Tongue (tissue), 1 donor: ENCODE measurements at regions not wholly inside any gene's neighbourhood (a gene's known extent, or its start where the extent isn't known, plus 50 kb on each side); places are given as distances from the start of the nearest gene placed in this dataset.

Experiments
- DNase-seq: peaks from one replicate; pipeline ENCODE4 v3.0.0-alpha.2; 2015

GRCh38 chr10:28926932-28927331, 249.6 kb downstream of the BAMBI start:
- no peak for DNase-seq

DNA sequence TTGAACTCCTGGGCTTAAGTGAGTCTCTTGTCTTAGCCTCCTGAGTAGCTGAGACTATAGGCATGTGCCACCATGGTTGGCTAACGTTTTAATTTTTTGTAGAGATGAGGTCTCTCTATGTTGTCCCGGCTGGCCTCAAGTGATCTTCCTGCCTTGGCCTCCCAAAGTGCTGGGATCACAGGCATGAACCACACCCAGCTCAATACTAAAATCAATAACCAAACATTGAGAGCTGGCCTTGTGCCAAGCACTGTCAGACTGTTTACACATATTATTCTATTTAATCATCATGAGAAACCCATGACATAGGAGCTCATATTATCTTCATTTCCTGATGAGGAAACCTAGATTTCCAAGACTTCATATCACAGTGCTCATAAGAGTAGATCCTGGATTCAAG, 251.2 kb downstream of the BAMBI start:
- DNase-seq = no peak

GRCh38 chr10:28929942-28930341, 252.6 kb downstream of the BAMBI start:
- DNase-seq = no peak

- no peak for DNase-seq
These were observed 253.5 kb downstream of the BAMBI start for GRCh38 chr10:28930514-28931495.

- no peak for DNase-seq
These were observed 257.7 kb downstream of the BAMBI start for GRCh38 chr10:28935061-28935460.

GRCh38 chr10:28937959-28938358, 260.6 kb downstream of the BAMBI start:
- DNase-seq = no peak

DNA sequence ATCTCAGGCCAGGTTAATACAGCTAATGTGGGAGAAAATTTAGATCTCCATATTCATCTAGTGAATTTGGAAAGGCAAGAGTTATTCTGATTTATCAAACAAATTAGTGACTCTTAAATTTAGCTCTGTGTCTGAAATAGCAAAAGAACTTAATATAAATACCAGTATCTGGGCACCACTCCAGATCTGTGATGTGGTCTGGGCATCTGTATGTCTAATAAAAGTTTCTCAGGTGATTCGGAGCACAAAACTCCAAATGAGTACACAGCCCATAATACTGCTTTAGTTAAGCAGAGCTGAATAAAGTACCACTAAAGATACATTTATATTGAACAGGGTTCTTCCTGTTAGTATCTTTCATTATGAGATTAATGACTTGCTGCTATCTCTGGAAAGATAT, 261.4 kb downstream of the BAMBI start:
- DNase-seq = no peak

- peak; percentile 82 for DNase-seq
These were observed 262.2 kb downstream of the BAMBI start for GRCh38 chr10:28939281-28940157.

DNA sequence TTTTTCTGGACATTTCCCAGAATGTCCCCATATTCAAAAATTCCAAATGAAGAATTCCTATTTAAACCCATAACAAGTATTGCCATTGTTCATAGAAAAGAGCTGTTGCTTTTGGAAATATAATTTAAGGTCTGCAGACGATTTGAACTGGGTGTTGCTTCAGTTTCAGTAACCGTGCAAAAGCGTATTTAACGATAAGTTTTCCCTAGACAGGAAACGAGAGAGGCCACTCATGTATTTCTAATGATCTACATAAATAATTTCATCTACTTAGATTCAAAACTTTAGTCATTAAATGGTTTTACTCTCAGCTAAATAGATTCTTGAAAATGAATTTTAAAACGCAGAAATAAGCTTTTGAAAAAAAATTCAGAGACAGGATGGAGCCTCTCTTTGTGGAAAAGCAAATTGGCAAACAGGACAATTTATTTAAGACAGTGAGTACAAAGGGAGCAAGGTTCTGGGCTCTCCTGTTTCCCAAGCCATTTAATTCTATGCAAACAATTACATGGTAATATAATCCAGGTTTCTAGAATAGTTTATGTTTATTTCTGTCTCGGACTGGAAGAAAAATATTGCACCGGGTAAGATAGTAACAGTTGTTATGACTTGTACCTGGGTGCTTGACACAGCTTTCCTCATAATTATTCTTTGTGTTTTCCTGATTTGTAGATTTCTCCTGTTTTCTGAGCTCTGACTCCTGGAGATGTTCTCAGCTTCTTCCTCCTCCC, 263.0 kb downstream of the BAMBI start:
- no peak for DNase-seq

DNA sequence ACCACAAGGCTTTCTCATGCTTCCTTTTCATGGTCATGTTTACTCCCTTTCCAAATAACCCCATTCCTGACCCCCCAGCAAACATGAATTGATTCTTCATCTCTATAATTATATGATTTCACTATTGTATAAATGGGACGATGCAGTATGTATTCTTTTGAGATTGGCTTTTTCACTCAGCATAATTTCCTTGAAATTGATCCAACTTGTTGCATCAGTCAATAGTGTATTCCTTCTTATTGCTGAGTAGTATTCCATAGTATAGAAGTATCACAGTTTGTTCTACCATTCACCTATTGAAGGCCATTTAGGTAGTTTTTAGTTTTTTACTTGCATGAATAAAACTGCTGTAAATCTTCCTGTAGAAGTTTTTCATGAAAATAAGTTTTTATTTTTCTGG, 264.7 kb downstream of the BAMBI start:
- no peak for DNase-seq

DNA sequence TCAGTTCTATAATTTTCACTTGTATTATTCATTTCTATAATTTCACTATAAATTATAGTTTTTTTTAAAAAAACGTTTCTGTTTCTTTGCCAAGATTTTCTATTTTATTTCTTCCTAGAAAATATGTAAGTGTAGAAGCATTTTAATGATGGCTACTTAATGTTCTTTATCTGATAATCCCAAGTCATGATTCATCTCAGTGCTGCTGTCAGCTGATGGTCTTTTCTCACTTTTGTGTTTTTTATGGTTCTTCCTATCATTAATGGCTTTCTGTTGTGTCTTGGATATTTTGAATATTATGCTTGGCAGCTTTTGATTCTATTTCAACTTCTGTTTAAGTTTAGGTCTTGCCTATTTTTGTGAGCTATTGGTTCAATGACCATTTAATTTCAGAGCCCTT, 268.6 kb downstream of the BAMBI start:
- DNase-seq = no peak

DNA sequence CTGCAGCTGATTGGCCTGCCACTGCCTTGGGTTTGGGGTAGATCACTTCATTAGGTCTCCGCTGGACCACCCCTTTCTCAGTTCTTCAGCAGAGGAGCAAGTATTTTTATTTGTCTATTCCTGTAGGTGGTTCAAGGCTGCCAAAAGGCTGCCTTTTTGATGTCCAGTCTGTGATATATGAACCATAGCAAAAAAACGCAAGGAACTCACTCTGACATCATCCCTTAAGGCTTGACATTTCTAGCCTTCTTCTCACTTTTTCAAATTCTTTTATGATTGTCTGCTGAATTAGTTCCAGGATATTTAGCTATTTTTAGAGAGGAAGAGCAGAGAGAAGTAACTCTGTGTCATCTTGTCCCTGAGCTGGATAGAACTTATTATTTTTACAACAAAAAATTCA, 269.2 kb downstream of the BAMBI start:
- no peak for DNase-seq

- peak; percentile 50 for DNase-seq
These were observed 269.9 kb downstream of the BAMBI start for GRCh38 chr10:28947171-28947570.

- DNase-seq = no peak
These were observed 270.7 kb downstream of the BAMBI start for GRCh38 chr10:28948046-28948445.

DNA sequence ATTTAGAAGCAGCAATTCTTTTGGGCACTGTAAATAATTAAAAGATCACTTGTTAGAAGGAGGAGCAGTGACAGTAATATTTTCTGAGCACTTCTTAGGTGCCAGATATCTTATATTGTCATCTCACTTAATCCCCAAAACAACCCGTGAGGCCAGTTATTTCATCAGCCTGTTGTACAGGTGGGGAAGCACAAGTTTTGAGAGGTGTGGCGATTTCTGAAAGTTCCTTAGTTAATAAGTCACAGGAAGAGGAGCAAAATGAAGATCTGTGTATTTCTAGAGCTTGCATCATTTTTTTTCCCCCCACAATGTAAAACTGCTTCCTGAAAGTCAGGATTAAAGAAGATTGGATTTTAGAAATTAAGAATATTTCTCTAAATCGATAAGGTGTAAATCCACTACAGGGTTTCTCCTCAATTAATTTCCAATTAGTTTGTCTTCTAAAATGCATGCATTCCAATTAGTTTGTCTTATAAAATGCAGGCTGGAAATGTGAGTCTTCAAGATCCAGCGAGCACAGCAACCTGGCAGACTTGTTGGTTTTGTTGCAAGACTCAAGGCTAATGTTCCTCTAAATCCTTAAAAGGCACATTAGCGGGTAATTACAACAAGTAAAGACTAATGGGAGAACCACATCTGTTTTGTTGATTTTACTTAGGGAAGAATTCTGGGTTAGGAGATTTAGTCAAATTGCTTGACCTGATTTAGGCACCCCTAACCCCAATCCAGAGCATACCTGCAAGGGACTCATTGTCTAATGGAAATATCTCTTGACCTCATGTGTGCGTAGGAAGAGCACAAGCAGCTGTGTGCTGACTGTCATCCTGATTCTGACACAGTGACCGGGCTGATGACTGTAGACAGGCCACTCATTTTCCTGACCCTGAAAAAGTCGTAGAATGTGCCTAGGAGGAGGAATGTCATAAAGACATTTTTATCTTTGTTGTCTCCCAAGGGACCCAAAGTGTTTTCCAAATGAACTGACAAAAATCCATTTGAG, 272.0 kb downstream of the BAMBI start:
- DNase-seq = no peak

DNA sequence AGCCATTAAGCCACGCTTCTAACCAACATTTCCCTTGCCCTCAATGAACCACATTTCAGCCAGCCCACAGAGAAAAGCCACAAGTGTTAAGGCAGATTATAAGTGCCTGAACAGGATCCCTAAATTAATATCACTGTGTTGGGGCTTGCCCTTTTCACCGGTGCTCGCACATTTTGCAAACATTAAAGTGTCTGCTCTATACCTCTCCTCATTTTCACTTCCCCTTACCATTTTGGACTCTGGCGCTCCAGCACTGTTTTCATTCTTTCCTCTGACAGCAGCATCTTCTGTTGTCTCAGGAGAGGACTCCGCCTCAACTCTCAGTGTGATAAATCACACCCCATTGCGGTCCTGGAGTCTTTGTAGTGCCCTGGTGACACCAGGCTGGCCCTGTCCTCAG, 274.2 kb downstream of the BAMBI start:
- DNase-seq = no peak

GRCh38 chr10:28952523-28952922, 275.2 kb downstream of the BAMBI start:
- no peak for DNase-seq

DNA sequence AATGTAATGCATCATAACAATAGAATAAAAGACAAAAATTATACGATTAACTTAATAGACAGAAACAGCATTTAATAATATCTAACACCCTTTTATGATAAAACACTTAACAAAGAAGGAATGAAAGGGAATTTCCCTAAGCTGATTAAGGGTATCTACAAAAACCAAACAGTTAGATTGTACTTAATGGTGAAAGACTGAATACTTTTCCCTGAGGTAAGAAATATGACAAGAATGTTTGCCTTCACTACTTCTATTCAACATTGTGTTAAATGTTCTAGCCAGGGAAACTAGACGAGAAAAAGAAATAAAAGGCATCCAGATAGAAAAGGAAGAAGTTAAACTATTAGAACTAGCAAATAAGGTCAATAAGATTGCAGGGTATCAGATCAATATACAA, 276.9 kb downstream of the BAMBI start:
- no peak for DNase-seq

- DNase-seq = no peak
These were observed 281.1 kb downstream of the BAMBI start for GRCh38 chr10:28958468-28958867.

- no peak for DNase-seq
These were observed 282.7 kb downstream of the BAMBI start for GRCh38 chr10:28959850-28960501.

DNA sequence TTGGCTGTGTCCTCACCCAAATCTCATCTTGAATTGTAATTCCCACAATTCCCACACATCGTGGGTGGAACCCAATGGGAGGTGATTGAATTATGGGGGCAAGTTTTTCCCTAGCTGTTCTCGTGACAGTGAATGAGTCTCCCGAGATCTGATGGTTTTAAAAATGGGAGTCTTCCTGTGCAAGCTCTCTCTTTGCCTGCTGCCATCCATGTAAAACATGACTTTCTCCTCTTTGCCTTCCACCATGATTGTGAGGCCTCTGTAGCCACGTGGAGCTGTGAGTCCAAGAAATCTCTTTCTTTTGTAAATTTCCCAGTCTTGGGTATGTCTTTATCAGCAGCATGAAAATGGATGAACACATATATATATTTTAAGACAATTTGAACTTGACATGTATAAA, 285.4 kb downstream of the BAMBI start:
- DNase-seq = no peak
